ENCODE measurements at regions not wholly inside any gene's neighbourhood (a gene's known extent, or its start where the extent isn't known, plus 50 kb on each side); places are given as distances from the start of the nearest gene placed in this dataset.
"Not testable (repeated sequence)": the region's sequence is repeated elsewhere in the genome, so short reads cannot be mapped to it uniquely, and the experiment has no call there.

GRCh38 chr9:74096420-74096819 is 400.7 kb upstream of the RORB start:
- Mint-ChIP-seq H3K9me3 (ENCODE audit: low read depth) (no peaks in the 10 kb centered on the region), H3K27me3 (no peaks in the 10 kb centered on the region), H3K36me3 (no peaks in the 10 kb centered on the region), H3K27ac (no peak overlapping the region), H3K4me1 (ENCODE audit: low read depth) (no peaks in the 10 kb centered on the region), H3K4me3 (no peak overlapping the region)

DNA sequence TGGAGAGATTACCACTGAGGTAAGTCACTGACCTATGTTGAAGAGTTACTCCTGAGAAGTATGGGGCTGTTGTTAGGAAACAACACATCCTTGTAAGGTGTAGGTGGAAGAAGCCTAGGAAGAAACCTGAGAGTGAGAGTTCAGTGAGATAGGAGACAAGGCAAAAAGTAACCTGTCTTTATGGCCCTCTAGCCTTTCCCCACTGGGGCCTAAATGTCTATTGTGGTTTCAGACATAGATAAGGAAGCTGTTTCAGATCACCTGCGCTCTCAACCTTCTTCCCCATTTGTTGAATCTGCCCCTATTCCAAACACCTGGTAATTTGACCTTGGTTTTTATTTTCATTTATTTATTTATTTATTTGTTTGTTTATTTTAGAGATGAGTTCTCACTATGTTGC is 397.1 kb upstream of the RORB start:
- H3K9me3 Mint-ChIP-seq (ENCODE audit: low read depth): no peaks in the 10 kb centered on the region
- H3K27me3 Mint-ChIP-seq: no peaks in the 10 kb centered on the region
- H3K4me3 Mint-ChIP-seq: no peak overlapping the region
- no peak overlapping the region for H3K27ac Mint-ChIP-seq
- no peaks in the 10 kb centered on the region for H3K4me1 Mint-ChIP-seq (ENCODE audit: low read depth)
- no peaks in the 10 kb centered on the region for H3K36me3 Mint-ChIP-seq

DNA sequence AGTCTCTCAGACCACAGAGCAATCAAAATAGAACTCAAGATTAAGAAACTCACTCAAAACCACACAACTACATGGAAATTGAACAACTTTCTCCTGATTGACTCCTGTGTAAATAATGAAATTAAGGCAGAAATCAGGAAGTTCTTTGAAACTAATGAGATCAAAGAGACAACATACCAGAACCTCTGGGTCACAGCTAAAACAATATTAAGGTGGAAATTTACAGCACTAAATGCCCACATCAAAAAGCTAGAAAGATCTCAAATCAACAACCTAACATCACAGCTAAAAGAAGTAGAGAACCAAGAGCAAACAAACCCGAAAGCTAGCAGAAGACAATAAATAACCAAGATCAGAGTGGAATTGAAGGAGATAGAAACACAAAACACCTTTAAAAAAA is 395.0 kb upstream of the RORB start:
- H3K36me3 Mint-ChIP-seq; H3K4me1 Mint-ChIP-seq (ENCODE audit: low read depth); H3K27me3 Mint-ChIP-seq; H3K4me3 Mint-ChIP-seq; H3K9me3 Mint-ChIP-seq (ENCODE audit: low read depth); H3K27ac Mint-ChIP-seq: not testable (repeated sequence)

GRCh38 chr9:74102702-74103101 is 394.4 kb upstream of the RORB start:
- no peak overlapping the region for H3K4me3 Mint-ChIP-seq
- H3K27ac Mint-ChIP-seq: no peak overlapping the region
- H3K9me3 Mint-ChIP-seq (ENCODE audit: low read depth): no peaks in the 10 kb centered on the region
- H3K36me3 Mint-ChIP-seq: no peaks in the 10 kb centered on the region
- H3K27me3 Mint-ChIP-seq: no peaks in the 10 kb centered on the region
- H3K4me1 Mint-ChIP-seq (ENCODE audit: low read depth): no peaks in the 10 kb centered on the region

- Mint-ChIP-seq H3K27me3 (no peaks in the 10 kb centered on the region), H3K4me3 (no peak overlapping the region), H3K36me3 (no peaks in the 10 kb centered on the region), H3K4me1 (ENCODE audit: low read depth) (no peaks in the 10 kb centered on the region), H3K27ac (no peak overlapping the region), H3K9me3 (ENCODE audit: low read depth) (no peaks in the 10 kb centered on the region)
These were observed 389.4 kb upstream of the RORB start for GRCh38 chr9:74107692-74108091.

DNA sequence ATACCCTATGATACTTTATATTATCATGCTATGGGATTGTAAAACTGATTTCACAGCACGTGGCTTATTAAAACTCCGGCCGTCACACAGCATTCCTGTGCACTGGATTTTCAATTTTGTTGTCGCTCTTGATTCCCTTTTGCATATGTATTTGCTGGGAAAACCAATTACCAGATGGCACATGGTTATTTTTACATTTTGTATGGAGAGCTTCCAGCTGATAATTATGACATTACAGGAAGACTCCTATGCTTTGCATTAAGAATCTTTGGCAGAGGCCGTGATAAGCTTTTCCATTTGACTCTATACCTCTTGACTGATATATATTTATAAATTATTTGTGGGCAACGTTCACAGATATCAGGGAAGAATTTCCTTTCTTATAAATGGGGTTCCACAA is 381.2 kb upstream of the RORB start:
- Mint-ChIP-seq H3K27me3 (no peaks in the 10 kb centered on the region), H3K27ac (no peak overlapping the region), H3K36me3 (no peaks in the 10 kb centered on the region), H3K4me3 (no peak overlapping the region), H3K4me1 (ENCODE audit: low read depth) (no peaks in the 10 kb centered on the region), H3K9me3 (ENCODE audit: low read depth) (no peaks in the 10 kb centered on the region)

DNA sequence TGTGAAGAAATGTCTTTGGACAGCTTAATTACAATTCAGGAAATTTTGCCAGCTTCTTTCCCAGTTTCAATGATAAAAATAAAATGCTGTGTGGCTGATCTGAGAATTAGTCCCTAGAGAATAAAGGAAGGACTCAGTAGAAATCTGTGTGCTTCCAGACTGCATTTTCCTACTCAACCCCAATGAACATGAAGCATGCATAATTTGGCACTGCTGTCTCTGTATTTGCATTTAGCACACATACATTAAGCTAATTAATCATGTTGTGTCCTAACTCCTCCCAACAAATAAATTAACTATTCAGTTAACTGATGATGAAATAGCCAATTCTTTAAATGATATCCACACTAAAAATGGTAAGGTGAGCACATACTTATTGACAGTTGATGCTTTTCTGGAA is 380.0 kb upstream of the RORB start:
- H3K27ac Mint-ChIP-seq: no peak overlapping the region
- H3K9me3 Mint-ChIP-seq (ENCODE audit: low read depth): no peaks in the 10 kb centered on the region
- no peak overlapping the region for H3K4me3 Mint-ChIP-seq
- no peaks in the 10 kb centered on the region for H3K36me3 Mint-ChIP-seq
- no peaks in the 10 kb centered on the region for H3K27me3 Mint-ChIP-seq
- H3K4me1 Mint-ChIP-seq (ENCODE audit: low read depth): peaks cover 3% of the 10 kb centered on the region

DNA sequence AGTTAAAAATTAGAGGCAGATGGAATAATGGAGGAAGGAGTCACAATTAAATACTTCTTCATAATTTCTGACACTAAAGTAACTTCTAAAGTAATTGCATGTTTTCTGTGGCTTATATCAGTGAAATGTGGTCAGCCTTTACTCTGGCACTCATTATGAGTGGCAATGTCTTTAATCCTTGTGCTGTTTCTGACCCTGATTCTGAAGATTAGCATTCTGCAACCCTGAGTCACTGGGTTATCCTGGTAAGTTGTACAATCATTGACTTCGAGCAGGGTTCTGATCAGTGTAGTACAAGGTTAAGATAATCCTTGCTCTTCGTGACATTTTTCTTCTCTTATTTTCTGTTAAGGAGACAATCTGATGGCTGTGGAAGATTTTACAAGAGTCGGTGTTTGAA is 379.4 kb upstream of the RORB start:
- no peak overlapping the region for H3K4me3 Mint-ChIP-seq
- H3K9me3 Mint-ChIP-seq (ENCODE audit: low read depth): no peaks in the 10 kb centered on the region
- H3K27me3 Mint-ChIP-seq: no peaks in the 10 kb centered on the region
- no peak overlapping the region for H3K27ac Mint-ChIP-seq
- H3K36me3 Mint-ChIP-seq: no peaks in the 10 kb centered on the region
- H3K4me1 Mint-ChIP-seq (ENCODE audit: low read depth): peaks cover 3% of the 10 kb centered on the region

DNA sequence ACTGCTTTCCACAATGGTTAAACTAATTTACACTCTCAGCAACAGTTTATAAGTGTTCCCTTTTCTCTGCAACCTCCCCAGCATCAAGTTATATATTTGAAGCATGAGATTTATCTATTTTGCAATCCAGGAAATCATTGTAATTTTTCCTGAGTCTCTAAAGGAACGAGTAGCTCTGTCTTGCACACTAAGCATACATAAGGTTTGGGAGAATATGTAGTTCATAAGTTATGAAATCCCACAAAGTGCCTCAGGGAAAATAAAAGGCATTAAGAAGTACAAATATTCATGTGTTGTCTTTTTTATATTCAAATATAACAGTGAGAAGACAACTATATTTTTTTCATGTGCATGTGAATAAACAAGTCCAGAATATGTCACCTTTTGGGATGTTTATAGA is 377.1 kb upstream of the RORB start:
- no peaks in the 10 kb centered on the region for H3K36me3 Mint-ChIP-seq
- no peaks in the 10 kb centered on the region for H3K9me3 Mint-ChIP-seq (ENCODE audit: low read depth)
- no peak overlapping the region for H3K27ac Mint-ChIP-seq
- no peaks in the 10 kb centered on the region for H3K27me3 Mint-ChIP-seq
- H3K4me1 Mint-ChIP-seq (ENCODE audit: low read depth): peaks cover 3% of the 10 kb centered on the region
- H3K4me3 Mint-ChIP-seq: no peak overlapping the region

- Mint-ChIP-seq H3K27me3 (no peaks in the 10 kb centered on the region), H3K9me3 (ENCODE audit: low read depth) (no peaks in the 10 kb centered on the region), H3K27ac (no peak overlapping the region), H3K4me3 (no peak overlapping the region), H3K4me1 (ENCODE audit: low read depth) (peaks cover 3% of the 10 kb centered on the region), H3K36me3 (no peaks in the 10 kb centered on the region)
These were observed 376.7 kb upstream of the RORB start for GRCh38 chr9:74120470-74120869.

- H3K4me3 Mint-ChIP-seq: no peak overlapping the region
- H3K27ac Mint-ChIP-seq: no peak overlapping the region
- H3K27me3 Mint-ChIP-seq: no peaks in the 10 kb centered on the region
- peaks cover 3% of the 10 kb centered on the region for H3K4me1 Mint-ChIP-seq (ENCODE audit: low read depth)
- H3K9me3 Mint-ChIP-seq (ENCODE audit: low read depth): no peaks in the 10 kb centered on the region
- no peaks in the 10 kb centered on the region for H3K36me3 Mint-ChIP-seq
These were observed 374.9 kb upstream of the RORB start for GRCh38 chr9:74122216-74122615.

GRCh38 chr9:74122661-74123060 is 374.5 kb upstream of the RORB start:
- Mint-ChIP-seq H3K27me3 (no peaks in the 10 kb centered on the region), H3K27ac (no peak overlapping the region), H3K9me3 (ENCODE audit: low read depth) (no peaks in the 10 kb centered on the region)

DNA sequence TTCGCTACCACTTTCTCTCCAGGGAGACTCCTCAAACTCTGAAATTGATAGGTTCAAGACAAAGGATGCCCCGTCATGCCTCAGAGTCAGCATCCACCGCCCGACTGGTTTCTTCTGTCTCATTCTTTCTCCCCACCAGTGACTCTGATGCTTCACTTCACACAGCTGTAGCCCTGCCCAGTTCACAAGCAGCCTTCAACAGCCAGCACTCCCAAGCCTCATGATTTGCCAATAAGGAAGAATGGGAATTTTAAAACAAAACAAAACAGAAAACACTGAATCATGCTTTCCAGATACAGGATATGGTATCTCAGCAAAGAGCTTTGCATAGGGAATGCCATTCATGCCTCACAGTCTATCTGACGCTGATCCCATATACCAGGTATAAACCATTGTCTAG is 371.2 kb upstream of the RORB start:
- peaks cover 3% of the 10 kb centered on the region for H3K4me1 Mint-ChIP-seq (ENCODE audit: low read depth)
- H3K36me3 Mint-ChIP-seq: no peaks in the 10 kb centered on the region
- H3K9me3 Mint-ChIP-seq (ENCODE audit: low read depth): no peaks in the 10 kb centered on the region
- H3K27me3 Mint-ChIP-seq: no peaks in the 10 kb centered on the region
- no peak overlapping the region for H3K27ac Mint-ChIP-seq
- H3K4me3 Mint-ChIP-seq: no peak overlapping the region

More at GRCh38 chr9:74122661-74123060, 374.5 kb upstream of the RORB start:
- Mint-ChIP-seq H3K4me1 (ENCODE audit: low read depth) (peaks cover 3% of the 10 kb centered on the region), H3K4me3 (no peak overlapping the region), H3K36me3 (no peaks in the 10 kb centered on the region)

DNA sequence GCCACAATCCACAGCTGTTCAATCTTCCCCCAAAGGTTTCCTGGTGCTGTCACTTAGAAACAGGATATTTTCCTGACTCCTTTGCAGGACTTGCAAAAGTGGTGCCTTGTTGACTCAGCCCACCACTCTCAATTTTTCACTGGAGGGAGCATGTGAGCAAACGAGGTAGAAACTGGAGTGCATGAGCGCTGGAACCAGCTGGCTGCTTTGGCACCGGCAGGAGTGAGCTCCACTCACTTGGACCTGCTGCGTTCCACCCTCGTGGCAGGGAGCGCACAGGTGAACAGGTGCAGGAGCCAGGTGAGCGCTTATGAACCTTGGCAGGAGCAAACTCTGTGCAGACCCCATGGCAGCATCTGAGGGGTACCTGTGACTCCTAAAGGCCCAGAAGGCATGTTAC is 364.1 kb upstream of the RORB start:
- H3K36me3 Mint-ChIP-seq: no peaks in the 10 kb centered on the region
- H3K27ac Mint-ChIP-seq: no peak overlapping the region
- H3K27me3 Mint-ChIP-seq: no peaks in the 10 kb centered on the region
- no peaks in the 10 kb centered on the region for H3K9me3 Mint-ChIP-seq (ENCODE audit: low read depth)
- H3K4me1 Mint-ChIP-seq (ENCODE audit: low read depth): no peaks in the 10 kb centered on the region
- H3K4me3 Mint-ChIP-seq: no peak overlapping the region

DNA sequence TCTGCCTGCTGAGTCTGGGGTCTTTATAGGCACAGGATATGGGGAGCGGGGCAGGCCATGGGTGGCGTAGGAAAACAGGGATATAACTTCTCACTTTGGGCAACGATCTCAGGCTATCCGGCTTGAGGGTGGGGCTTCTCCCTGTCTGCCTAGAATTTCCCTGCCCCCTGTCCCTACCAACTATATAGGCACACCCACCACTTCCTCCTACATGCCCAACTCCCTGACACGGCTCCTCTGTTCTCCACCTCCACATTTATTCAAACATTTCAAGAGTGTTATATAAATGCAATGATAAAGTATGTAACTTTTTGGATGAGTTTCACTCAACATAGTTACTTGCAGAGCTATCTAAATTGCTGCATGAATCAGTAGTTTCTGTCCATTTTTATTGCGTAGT is 363.2 kb upstream of the RORB start:
- H3K27ac Mint-ChIP-seq: no peak overlapping the region
- no peaks in the 10 kb centered on the region for H3K9me3 Mint-ChIP-seq (ENCODE audit: low read depth)
- no peaks in the 10 kb centered on the region for H3K36me3 Mint-ChIP-seq
- peaks cover under 1% of the 10 kb centered on the region for H3K27me3 Mint-ChIP-seq
- no peak overlapping the region for H3K4me3 Mint-ChIP-seq
- no peaks in the 10 kb centered on the region for H3K4me1 Mint-ChIP-seq (ENCODE audit: low read depth)

DNA sequence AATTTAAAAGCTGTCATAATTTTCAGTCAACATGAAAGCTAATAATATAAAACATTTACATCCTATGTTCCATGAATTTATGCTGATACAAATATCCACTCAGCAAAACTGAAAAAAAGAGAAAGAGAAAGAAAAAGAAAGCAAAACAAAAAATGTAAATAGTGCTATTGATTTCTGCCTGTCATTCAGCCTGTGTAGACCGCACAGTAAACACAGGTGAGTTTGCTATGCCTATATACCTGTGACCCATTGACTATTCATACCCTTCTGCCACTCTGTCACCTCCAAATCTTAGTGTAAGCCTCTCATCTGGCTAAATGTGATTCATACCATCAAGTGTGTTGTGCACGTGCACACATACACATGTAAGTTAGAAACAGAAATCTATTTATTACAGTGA is 359.0 kb upstream of the RORB start:
- peaks cover 2% of the 10 kb centered on the region for H3K27me3 Mint-ChIP-seq
- H3K27ac Mint-ChIP-seq: no peak overlapping the region
- H3K9me3 Mint-ChIP-seq (ENCODE audit: low read depth): peaks cover 4% of the 10 kb centered on the region
- no peaks in the 10 kb centered on the region for H3K4me1 Mint-ChIP-seq (ENCODE audit: low read depth)
- no peak overlapping the region for H3K4me3 Mint-ChIP-seq
- no peaks in the 10 kb centered on the region for H3K36me3 Mint-ChIP-seq

- Mint-ChIP-seq H3K27me3 (peaks cover 2% of the 10 kb centered on the region), H3K27ac (no peak overlapping the region), H3K4me1 (ENCODE audit: low read depth) (no peaks in the 10 kb centered on the region), H3K36me3 (no peaks in the 10 kb centered on the region), H3K4me3 (no peak overlapping the region), H3K9me3 (ENCODE audit: low read depth) (peaks cover 4% of the 10 kb centered on the region)
These were observed 357.0 kb upstream of the RORB start for GRCh38 chr9:74140141-74140540.

Measured in activated naive CD8-positive, alpha-beta T cell (primary cell).